ENCODE measurements at regions not wholly inside any gene's neighbourhood (a gene's known extent, or its start where the extent isn't known, plus 50 kb on each side); places are given as distances from the start of the nearest gene placed in this dataset.

GRCh38 chr5:174300118-174300940 lies 254.8 kb downstream of the NSG2 start:
- TF ChIP-seq CTCF (conservative IDR thresholded peaks at IDR 0.05; ENCODE audit: low read length) (no peak), EZH2phosphoT487 (IDR thresholded peaks at IDR 0.05; ENCODE audit: borderline replicate concordance) (no peak)

All from Loucy (cell line).